ENCODE measurements at regions not wholly inside any gene's neighbourhood (a gene's known extent, or its start where the extent isn't known, plus 50 kb on each side); places are given as distances from the start of the nearest gene placed in this dataset.

DNA sequence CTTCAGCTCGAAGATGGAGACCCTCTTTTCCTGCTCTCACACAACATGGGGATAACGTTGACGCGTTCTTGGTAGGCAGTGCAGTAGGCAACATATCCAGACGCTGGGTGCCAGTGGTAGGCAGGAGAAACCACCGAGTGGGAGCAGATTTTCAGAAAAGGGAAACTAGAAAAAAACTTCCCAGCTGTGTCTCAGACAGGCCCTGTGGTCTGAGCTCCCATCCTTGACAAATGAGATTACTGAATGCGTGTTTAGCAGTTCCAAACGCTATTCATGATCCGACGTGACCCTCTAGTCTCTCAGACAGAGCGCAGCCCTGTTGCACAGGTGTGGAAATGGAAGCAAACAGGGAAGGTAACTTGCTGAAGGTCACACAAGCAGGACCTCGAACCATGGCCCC lies 83.9 kb upstream of the DUSP22 start:
- no peak for DNase-seq (ENCODE audit: low read depth)
- TF ChIP-seq, protein P1, sequence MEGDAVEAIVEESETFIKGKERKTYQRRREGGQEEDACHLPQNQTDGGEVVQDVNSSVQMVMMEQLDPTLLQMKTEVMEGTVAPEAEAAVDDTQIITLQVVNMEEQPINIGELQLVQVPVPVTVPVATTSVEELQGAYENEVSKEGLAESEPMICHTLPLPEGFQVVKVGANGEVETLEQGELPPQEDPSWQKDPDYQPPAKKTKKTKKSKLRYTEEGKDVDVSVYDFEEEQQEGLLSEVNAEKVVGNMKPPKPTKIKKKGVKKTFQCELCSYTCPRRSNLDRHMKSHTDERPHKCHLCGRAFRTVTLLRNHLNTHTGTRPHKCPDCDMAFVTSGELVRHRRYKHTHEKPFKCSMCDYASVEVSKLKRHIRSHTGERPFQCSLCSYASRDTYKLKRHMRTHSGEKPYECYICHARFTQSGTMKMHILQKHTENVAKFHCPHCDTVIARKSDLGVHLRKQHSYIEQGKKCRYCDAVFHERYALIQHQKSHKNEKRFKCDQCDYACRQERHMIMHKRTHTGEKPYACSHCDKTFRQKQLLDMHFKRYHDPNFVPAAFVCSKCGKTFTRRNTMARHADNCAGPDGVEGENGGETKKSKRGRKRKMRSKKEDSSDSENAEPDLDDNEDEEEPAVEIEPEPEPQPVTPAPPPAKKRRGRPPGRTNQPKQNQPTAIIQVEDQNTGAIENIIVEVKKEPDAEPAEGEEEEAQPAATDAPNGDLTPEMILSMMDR (IDR thresholded peaks at IDR 0.05; ENCODE audit: insufficient read depth, low read depth, low read length, missing control alignments) = no peak
- H3K4me3 ChIP-seq (ENCODE audit: low read depth, low read length) = no peak overlapping the region

GRCh38 chr6:208938-209337 lies 83.3 kb upstream of the DUSP22 start:
- DNase-seq (ENCODE audit: low read depth) = no peak
- TF ChIP-seq, protein P1 (IDR thresholded peaks at IDR 0.05; ENCODE audit: insufficient read depth, low read depth, low read length, missing control alignments) = no peak
- peak overlapping the region; percentile 53; the same call in 1 of the 2 replicates for H3K4me3 ChIP-seq (ENCODE audit: low read depth, low read length)

DNA sequence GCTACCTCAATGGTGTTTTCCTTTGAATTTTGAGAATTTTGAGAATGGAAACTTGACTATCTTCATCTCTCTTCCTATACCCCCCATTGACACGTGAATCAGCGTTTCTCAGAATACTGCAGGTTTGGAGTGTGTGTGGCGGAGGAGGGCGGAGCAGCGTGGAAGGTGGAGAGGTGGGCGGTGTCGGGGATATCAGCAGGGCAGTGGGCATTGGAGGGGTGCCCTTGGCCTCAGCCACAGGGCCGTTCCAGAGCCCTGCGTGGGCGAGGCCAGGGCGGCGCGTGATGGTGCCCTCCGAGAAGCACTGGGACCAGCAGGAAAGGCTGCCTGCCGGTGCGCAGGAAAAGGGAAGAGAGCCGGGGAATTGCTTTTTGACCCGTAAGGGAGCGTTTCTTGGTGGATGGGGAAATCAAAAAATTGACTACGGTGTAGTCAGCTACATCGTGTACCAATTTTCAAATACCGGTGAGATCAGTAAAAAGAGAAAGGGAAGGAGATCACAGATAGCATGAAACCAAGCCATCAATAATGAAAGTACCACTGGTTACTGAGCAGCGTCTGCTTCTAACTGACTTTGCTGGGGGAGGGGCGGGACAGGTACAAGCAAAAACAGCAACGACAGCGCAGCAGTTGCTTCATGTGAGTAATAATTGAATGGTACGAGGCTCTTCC lies 82.7 kb upstream of the DUSP22 start:
- TF ChIP-seq, protein P1 (IDR thresholded peaks at IDR 0.05; ENCODE audit: insufficient read depth, low read depth, low read length, missing control alignments) = no peak
- peak; percentile 91 for DNase-seq (ENCODE audit: low read depth)
- peak overlapping the region; percentile 53 for H3K4me3 ChIP-seq (ENCODE audit: low read depth, low read length)

- DNase-seq (ENCODE audit: low read depth) = no peak
These were observed 82.2 kb upstream of the DUSP22 start for GRCh38 chr6:210104-210456.

DNA sequence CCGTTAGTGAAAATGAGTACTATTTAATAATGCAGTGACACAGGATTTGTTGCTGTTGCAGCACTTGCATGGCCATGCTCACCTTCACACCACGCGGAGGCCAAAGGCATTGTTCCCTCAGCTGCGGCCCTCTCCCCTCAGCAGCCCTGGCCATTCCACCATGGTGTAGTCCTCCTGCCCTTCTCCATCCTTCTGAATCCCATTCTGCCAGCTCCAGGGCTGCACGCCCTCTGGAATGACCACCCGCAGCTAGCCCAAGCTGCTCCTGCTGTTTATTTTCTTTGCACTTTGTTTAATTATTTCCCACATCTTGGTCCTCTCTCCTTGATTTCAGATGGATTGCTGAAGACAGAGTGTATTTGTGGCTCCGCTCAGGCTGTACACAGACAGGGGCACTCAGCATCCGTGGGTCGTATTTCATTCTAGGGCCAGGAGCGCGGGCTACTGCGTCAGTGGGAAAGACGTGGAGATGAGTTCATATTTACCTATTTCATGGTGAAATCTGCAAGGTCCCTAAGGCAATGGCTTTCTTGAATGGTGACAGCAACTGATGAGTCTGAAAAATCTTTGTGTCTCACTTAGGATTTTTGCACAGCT lies 81.4 kb upstream of the DUSP22 start:
- no peak for DNase-seq (ENCODE audit: low read depth)
- TF ChIP-seq, protein P1 (IDR thresholded peaks at IDR 0.05; ENCODE audit: insufficient read depth, low read depth, low read length, missing control alignments) = no peak

More at GRCh38 chr6:210104-210456, 82.2 kb upstream of the DUSP22 start:
- peak overlapping the region; percentile 53; the same call in 1 of the 2 replicates for H3K4me3 ChIP-seq (ENCODE audit: low read depth, low read length)
- TF ChIP-seq, protein P1 (IDR thresholded peaks at IDR 0.05; ENCODE audit: insufficient read depth, low read depth, low read length, missing control alignments) = no peak

GRCh38 chr6:211871-212497 lies 80.3 kb upstream of the DUSP22 start:
- TF ChIP-seq, protein P1 (IDR thresholded peaks at IDR 0.05; ENCODE audit: insufficient read depth, low read depth, low read length, missing control alignments) = no peak

More for the DNA sequence above, 81.4 kb upstream of the DUSP22 start:
- H3K4me3 ChIP-seq (ENCODE audit: low read depth, low read length) = no peak overlapping the region

More at GRCh38 chr6:211871-212497, 80.3 kb upstream of the DUSP22 start:
- DNase-seq (ENCODE audit: low read depth) = no peak
- H3K4me3 ChIP-seq (ENCODE audit: low read depth, low read length) = no peak overlapping the region

Measured in GM12865 (cell line).